HCT116 (cell line): ENCODE measurements at regions not wholly inside any gene's neighbourhood (a gene's known extent, or its start where the extent isn't known, plus 50 kb on each side); places are given as distances from the start of the nearest gene placed in this dataset.

Experiments
- ATAC-seq: fragments of 200-7000 bp; cut with Tn5 transposase; 2 replicates; pipeline ENCODE4 v1.9.1; 2020; ENCODE audit warnings: mild to moderate bottlenecking, moderate library complexity
- BruUV-seq: library from RNA; stranded (reverse); fragments of 400-500 nt; replicated peaks from 2 replicates; lab custom pipeline; 2021; lab: Mats Ljungman, UMichigan
- CTCF ChIA-PET: fragments of 300-600 bp; sonication (Branson Sonifier 250); formaldehyde crosslinking; loops from one replicate; lab custom pipeline; 2021; ENCODE audit warnings: antibody characterized with exemption; lab: Charles Lee
- POLR2A ChIA-PET: fragments of 300-600, 350-600 bp; sonication (Branson Sonifier 250); formaldehyde crosslinking; loops from one replicate; lab custom pipeline; 2021; ENCODE audit warnings: antibody characterized with exemption; lab: Charles Lee
- RAD21 ChIA-PET, 2 experiments: fragments of 300-600 bp; sonication (Branson Sonifier 250); formaldehyde crosslinking; loops; one replicate each; lab custom pipeline; 2023; ENCODE audit warnings: low total read pairs in 2 of 2; ENCODE audit not compliant: uncharacterized antibody in 2 of 2, unreplicated experiment in 2 of 2, low non-redundant PET in 1 of 2; lab: Charles Lee
- DNase-seq: peaks from one replicate; pipeline ENCODE4 v3.0.0-alpha.2; 2010; ENCODE audit warnings: low read depth, low spot score
- H2AFZ ChIP-seq: fragments of 200-600 bp; shearing (Covaris generic), sonication (generic); 2 replicates; pipeline ENCODE4 v1.6.1; 2017; ENCODE audit warnings: low read depth, mixed run types, mixed read lengths, antibody characterized with exemption, low read length; ENCODE audit not compliant: poor library complexity, severe bottlenecking
- H3K27ac ChIP-seq: 2 replicates; pipeline ENCODE4 v1.5.1; 2012; ENCODE audit warnings: low read depth, low read length
- H3K27me3 ChIP-seq: fragments of 200-600 bp; sonication (generic); 2 replicates; pipeline ENCODE4 v1.6.1; 2016; ENCODE audit warnings: mixed run types, low read length, mixed read lengths; ENCODE audit not compliant: insufficient read depth
- H3K36me3 ChIP-seq, 2 experiments: fragments of 200-500 bp in 1 of 2; fragments of 200-600 bp in 1 of 2; sonication (Bioruptor generic) in 1 of 2; sonication (generic) in 1 of 2; 2 replicates each; pipeline versions ENCODE4 v1.5.1 to v1.6.1; 2014 to 2016; ENCODE audit warnings: low read length in 2 of 2, inconsistent platforms in 1 of 2, mixed read lengths in 1 of 2, mixed run types in 1 of 2; ENCODE audit not compliant: insufficient read depth in 2 of 2, control insufficient read depth in 1 of 2
- H3K4me1 ChIP-seq, 2 experiments: fragments of 200-600 bp in 1 of 2; sonication (generic) in 1 of 2; 2 replicates each; pipeline versions ENCODE4 v1.5.1 to v1.6.1; 2012 to 2017; ENCODE audit warnings: low read length in 2 of 2, inconsistent platforms in 1 of 2, mild to moderate bottlenecking in 1 of 2, mixed read lengths in 1 of 2, mixed run types in 1 of 2, moderate library complexity in 1 of 2; ENCODE audit not compliant: insufficient read depth in 2 of 2, control insufficient read depth in 1 of 2
- H3K4me2 ChIP-seq: fragments of 200-600 bp; sonication (generic); 2 replicates; pipeline ENCODE4 v1.6.1; 2017; ENCODE audit warnings: mixed run types, low read length, mixed read lengths
- H3K4me3 ChIP-seq, 2 experiments: fragments of 200-600 bp in 1 of 2; sonication (generic) in 1 of 2; replicated peaks in 1 of 2; 2 replicates each; pipeline ENCODE4 v1.5.1; 2011 to 2016; ENCODE audit warnings: low read length in 2 of 2, control low read depth in 1 of 2, low read depth in 1 of 2, mild to moderate bottlenecking in 1 of 2, mixed read lengths in 1 of 2, mixed run types in 1 of 2
- H3K79me2 ChIP-seq: fragments of 200-600 bp; sonication (generic); 2 replicates; pipeline ENCODE4 v1.6.1; 2017; ENCODE audit warnings: mild to moderate bottlenecking, mixed run types, low read length, moderate library complexity, mixed read lengths; ENCODE audit not compliant: insufficient read depth
- H3K9ac ChIP-seq: fragments of 200-600 bp; sonication (generic); 2 replicates; pipeline ENCODE4 v1.6.1; 2016; ENCODE audit warnings: low read length, mixed read lengths
- H3K9me2 ChIP-seq: fragments of 200-600 bp; sonication (generic), shearing (Covaris generic); 2 replicates; pipeline ENCODE4 v1.6.1; 2017; ENCODE audit warnings: mixed run types, mild to moderate bottlenecking, moderate library complexity; ENCODE audit not compliant: insufficient read depth
- H3K9me3 ChIP-seq, 2 experiments: fragments of 200-500 bp in 1 of 2; fragments of 200-600 bp in 1 of 2; sonication (Bioruptor generic) in 1 of 2; sonication (generic) in 1 of 2; 2 replicates each; pipeline ENCODE4 v1.6.1; 2014 to 2017; ENCODE audit warnings: low read length in 2 of 2, mixed read lengths in 2 of 2, inconsistent platforms in 1 of 2, low read depth in 1 of 2, mild to moderate bottlenecking in 1 of 2, mixed run types in 1 of 2, moderate library complexity in 1 of 2; ENCODE audit not compliant: control insufficient read depth in 1 of 2, insufficient read depth in 1 of 2
- H4K20me1 ChIP-seq: fragments of 200-600 bp; sonication (generic), shearing (Covaris generic); 2 replicates; pipeline ENCODE4 v1.6.1; 2017; ENCODE audit warnings: mixed run types, mild to moderate bottlenecking, moderate library complexity; ENCODE audit not compliant: insufficient read depth
- CBX3 ChIP-seq: IDR thresholded peaks from 2 replicates; pipeline ENCODE4 v1.6.1; 2012; ENCODE audit warnings: low read depth
- EGR1 ChIP-seq: IDR thresholded peaks from 2 replicates; pipeline ENCODE4 v1.6.1; 2012; ENCODE audit warnings: low read depth
- ELF1 ChIP-seq: IDR thresholded peaks from 2 replicates; pipeline ENCODE4 v1.6.1; 2012; ENCODE audit warnings: low read depth, borderline replicate concordance
- EZH2 ChIP-seq: fragments of 200-600 bp; sonication (generic); IDR thresholded peaks from 2 replicates; pipeline ENCODE4 v1.6.1; 2017; ENCODE audit warnings: antibody characterized with exemption, mixed run types
- EZH2phosphoT487 ChIP-seq: fragments of 200-600 bp; IDR thresholded peaks from 2 replicates; pipeline ENCODE4 v1.6.1; 2018; ENCODE audit warnings: antibody characterized with exemption, borderline replicate concordance
- FOSL1 ChIP-seq: IDR thresholded peaks from 2 replicates; pipeline ENCODE4 v1.6.1; 2012; ENCODE audit warnings: low read depth
- POLR2A ChIP-seq: IDR thresholded peaks from 2 replicates; pipeline ENCODE4 v1.7.0; 2011; ENCODE audit warnings: borderline replicate concordance; ENCODE audit not compliant: insufficient read depth, insufficient read length; ENCODE audit errors: extremely low read depth
- SIN3A ChIP-seq: IDR thresholded peaks from 2 replicates; pipeline ENCODE4 v1.6.1; 2012; ENCODE audit warnings: low read depth
- SP1 ChIP-seq: IDR thresholded peaks from 2 replicates; pipeline ENCODE4 v1.6.1; 2012; ENCODE audit warnings: low read depth
- ZFX ChIP-seq: fragments of 450-650 bp; IDR thresholded peaks from 2 replicates; pipeline ENCODE4 v1.6.1; 2017
- intact Hi-C: fragments of 100-400 bp; cut with micrococcal nuclease; formaldehyde crosslinking; loops from 2 replicates; pipeline ENCODE4 v1.10.0; 2022
- TF ChIP-seq, protein P1 (sequence below): IDR thresholded peaks from 2 replicates; pipeline ENCODE4 v1.6.1; 2012; ENCODE audit warnings: low read depth
- TF ChIP-seq, protein P2 (sequence below): IDR thresholded peaks from 2 replicates; pipeline ENCODE4 v1.6.1; 2011; ENCODE audit warnings: mild to moderate bottlenecking, low read length, moderate library complexity; ENCODE audit not compliant: insufficient replicate concordance; ENCODE audit errors: extremely low read depth
- TF ChIP-seq, protein P3 (sequence below): IDR thresholded peaks from 2 replicates; pipeline ENCODE4 v1.6.1; 2012
- TF ChIP-seq, protein P4 (sequence below): IDR thresholded peaks from 2 replicates; pipeline ENCODE4 v1.6.1; 2012

DNA sequence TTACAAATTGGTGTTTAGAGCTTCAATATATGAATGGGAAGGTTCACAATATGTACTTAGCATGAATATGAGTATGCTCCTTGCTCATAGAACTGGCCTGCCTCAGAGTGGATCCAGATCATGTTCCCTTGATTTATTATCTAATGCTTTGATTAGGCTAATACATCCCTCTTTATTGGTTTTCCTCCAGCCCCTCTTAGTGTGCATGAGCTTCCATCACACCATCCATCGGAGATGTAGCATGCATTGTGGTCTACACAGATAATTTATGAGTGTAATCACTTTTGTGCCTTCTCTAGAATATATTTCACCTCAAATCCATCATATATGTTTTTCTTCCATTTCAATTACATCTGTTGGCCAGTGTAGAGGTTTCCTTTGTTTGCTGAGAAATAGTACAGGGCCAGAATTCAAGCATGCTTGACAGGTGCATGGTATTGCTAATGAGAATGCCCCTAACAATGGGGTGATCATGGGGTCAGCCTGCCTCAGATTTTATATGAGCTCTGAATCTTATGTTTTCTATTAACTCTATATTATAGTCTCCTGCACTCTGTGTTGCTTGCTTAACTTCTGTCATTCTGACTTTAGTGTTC, 786.4 kb upstream of the ARPP21 start (continued):
- TF ChIP-seq, protein P1, sequence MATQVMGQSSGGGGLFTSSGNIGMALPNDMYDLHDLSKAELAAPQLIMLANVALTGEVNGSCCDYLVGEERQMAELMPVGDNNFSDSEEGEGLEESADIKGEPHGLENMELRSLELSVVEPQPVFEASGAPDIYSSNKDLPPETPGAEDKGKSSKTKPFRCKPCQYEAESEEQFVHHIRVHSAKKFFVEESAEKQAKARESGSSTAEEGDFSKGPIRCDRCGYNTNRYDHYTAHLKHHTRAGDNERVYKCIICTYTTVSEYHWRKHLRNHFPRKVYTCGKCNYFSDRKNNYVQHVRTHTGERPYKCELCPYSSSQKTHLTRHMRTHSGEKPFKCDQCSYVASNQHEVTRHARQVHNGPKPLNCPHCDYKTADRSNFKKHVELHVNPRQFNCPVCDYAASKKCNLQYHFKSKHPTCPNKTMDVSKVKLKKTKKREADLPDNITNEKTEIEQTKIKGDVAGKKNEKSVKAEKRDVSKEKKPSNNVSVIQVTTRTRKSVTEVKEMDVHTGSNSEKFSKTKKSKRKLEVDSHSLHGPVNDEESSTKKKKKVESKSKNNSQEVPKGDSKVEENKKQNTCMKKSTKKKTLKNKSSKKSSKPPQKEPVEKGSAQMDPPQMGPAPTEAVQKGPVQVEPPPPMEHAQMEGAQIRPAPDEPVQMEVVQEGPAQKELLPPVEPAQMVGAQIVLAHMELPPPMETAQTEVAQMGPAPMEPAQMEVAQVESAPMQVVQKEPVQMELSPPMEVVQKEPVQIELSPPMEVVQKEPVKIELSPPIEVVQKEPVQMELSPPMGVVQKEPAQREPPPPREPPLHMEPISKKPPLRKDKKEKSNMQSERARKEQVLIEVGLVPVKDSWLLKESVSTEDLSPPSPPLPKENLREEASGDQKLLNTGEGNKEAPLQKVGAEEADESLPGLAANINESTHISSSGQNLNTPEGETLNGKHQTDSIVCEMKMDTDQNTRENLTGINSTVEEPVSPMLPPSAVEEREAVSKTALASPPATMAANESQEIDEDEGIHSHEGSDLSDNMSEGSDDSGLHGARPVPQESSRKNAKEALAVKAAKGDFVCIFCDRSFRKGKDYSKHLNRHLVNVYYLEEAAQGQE, result no peak
- TF ChIP-seq EZH2phosphoT487 (no peak), CBX3 (no peak)
- TF ChIP-seq, protein P2, sequence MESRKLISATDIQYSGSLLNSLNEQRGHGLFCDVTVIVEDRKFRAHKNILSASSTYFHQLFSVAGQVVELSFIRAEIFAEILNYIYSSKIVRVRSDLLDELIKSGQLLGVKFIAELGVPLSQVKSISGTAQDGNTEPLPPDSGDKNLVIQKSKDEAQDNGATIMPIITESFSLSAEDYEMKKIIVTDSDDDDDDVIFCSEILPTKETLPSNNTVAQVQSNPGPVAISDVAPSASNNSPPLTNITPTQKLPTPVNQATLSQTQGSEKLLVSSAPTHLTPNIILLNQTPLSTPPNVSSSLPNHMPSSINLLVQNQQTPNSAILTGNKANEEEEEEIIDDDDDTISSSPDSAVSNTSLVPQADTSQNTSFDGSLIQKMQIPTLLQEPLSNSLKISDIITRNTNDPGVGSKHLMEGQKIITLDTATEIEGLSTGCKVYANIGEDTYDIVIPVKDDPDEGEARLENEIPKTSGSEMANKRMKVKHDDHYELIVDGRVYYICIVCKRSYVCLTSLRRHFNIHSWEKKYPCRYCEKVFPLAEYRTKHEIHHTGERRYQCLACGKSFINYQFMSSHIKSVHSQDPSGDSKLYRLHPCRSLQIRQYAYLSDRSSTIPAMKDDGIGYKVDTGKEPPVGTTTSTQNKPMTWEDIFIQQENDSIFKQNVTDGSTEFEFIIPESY, result no peak

DNA sequence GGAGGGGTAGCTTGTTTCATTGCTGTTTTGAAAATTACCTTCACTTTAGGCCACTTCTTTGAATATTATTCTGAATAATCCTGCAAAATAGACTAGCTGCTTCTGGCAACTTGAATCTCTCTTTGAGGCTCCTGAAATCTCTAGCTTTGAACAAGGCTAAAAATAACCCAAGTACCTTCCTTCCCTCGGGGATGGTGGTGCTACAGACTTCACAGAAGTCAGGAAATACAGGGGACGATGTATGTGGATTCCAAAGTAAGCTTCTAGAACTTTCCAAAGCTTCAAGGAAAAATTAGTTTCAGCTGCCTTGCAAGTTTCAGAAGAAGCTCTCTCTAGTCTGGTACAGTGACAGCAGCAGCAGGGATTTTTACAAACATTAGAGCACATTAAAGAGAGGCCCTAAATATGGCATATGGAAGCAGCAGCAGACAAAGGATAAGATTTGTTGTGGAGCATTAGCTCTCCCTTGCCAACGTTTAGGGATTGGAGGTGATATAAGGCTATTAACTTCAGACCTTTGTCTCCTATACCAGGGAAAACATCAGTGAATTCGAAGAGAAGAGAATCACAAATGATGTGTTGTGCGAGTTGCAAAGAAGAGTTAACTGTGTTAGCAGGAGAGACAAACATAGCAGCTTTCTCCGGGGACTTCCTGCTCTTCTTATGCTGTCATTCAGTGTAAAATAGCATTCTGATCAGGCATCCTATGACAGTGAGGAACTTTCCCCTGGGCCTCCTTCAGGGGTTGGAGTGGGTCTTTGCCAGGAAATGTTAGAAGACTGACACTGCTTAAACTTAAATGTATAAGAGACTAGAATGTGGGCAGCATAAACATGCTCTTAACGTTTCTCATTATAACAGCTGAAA, 783.0 kb upstream of the ARPP21 start:
- Histone ChIP-seq H3K9ac (no peak overlapping the region), H3K27me3 (no peaks in the 10 kb centered on the region), H3K27ac (no peak overlapping the region), H3K4me1 (no peaks in the 10 kb centered on the region), H3K9me2 (no peaks in the 10 kb centered on the region), H3K4me3 (no peak overlapping the region), H2AFZ (no peak overlapping the region), H3K79me2 (no peaks in the 10 kb centered on the region), H4K20me1 (no peaks in the 10 kb centered on the region), H3K36me3 (no peaks in the 10 kb centered on the region), H3K9me3 (peaks cover 0 to 17% of the 10 kb centered on the region in 2 experiments; a peak in 3 of 4 replicates), H3K4me2 (no peak overlapping the region)
- POLR2A ChIA-PET, result no interaction called here
- CTCF ChIA-PET, result no interaction called here
- TF ChIP-seq SIN3A, result no peak
- TF ChIP-seq, protein P3, sequence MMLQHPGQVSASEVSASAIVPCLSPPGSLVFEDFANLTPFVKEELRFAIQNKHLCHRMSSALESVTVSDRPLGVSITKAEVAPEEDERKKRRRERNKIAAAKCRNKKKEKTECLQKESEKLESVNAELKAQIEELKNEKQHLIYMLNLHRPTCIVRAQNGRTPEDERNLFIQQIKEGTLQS, result no peak
- TF ChIP-seq EZH2phosphoT487, result no peak
- TF ChIP-seq, protein P4, sequence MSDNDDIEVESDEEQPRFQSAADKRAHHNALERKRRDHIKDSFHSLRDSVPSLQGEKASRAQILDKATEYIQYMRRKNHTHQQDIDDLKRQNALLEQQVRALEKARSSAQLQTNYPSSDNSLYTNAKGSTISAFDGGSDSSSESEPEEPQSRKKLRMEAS, result no peak
- no peak for TF ChIP-seq SP1
- no peak for TF ChIP-seq EZH2
- TF ChIP-seq FOSL1, result no peak
- TF ChIP-seq, protein P1, result no peak
- no peak for TF ChIP-seq ELF1
- TF ChIP-seq EGR1, result no peak
- TF ChIP-seq POLR2A, result no peak
- no peak for TF ChIP-seq ZFX
- DNase-seq (no peak), ATAC-seq (no peak)
- RAD21 ChIA-PET, result no interaction called here
- intact Hi-C loops, result no loop called here
- BruUV-seq, result no TSS peak
